ENCODE measurements at regions not wholly inside any gene's neighbourhood (a gene's known extent, or its start where the extent isn't known, plus 50 kb on each side); places are given as distances from the start of the nearest gene placed in this dataset.

GRCh38 chr17:83176623-83177583 is 97.5 kb downstream of the METRNL start:
- TF ChIP-seq MAX (IDR thresholded peaks at IDR 0.05) (no peak), USF1 (IDR thresholded peaks at IDR 0.05) (no peak)

- TF ChIP-seq TAF1 (IDR thresholded peaks at IDR 0.05; ENCODE audit: low read depth) (no peak), TCF12 (IDR thresholded peaks at IDR 0.05; ENCODE audit: low read depth) (no peak), USF1 (IDR thresholded peaks at IDR 0.05) (no peak), FOXM1 (IDR thresholded peaks at IDR 0.05; ENCODE audit: borderline replicate concordance, low read depth) (no peak), RAD21 (IDR thresholded peaks at IDR 0.05; ENCODE audit: low read depth) (no peak)
Observed at GRCh38 chr17:83177611-83178532, 98.5 kb downstream of the METRNL start.

GRCh38 chr17:83178533-83179304 is 99.3 kb downstream of the METRNL start:
- TF ChIP-seq FOXM1 (IDR thresholded peaks at IDR 0.05; ENCODE audit: borderline replicate concordance, low read depth) (no peak), EP300 (IDR thresholded peaks at IDR 0.05; ENCODE audit: borderline replicate concordance) (no peak), ZBTB7A (IDR thresholded peaks at IDR 0.05; ENCODE audit: low read depth) (no peak), CREB1 (IDR thresholded peaks at IDR 0.05; ENCODE audit: low read depth) (no peak), NFIC (IDR thresholded peaks at IDR 0.05) (no peak), TCF12 (IDR thresholded peaks at IDR 0.05; ENCODE audit: low read depth) (no peak), YY1 (IDR thresholded peaks at IDR 0.05; ENCODE audit: low read depth) (no peak), USF1 (IDR thresholded peaks at IDR 0.05) (no peak), TAF1 (IDR thresholded peaks at IDR 0.05; ENCODE audit: low read depth) (no peak), MAX (IDR thresholded peaks at IDR 0.05) (no peak), REST (IDR thresholded peaks at IDR 0.05; ENCODE audit: low read depth) (no peak), CEBPB (IDR thresholded peaks at IDR 0.05) (no peak), RAD21 (IDR thresholded peaks at IDR 0.05; ENCODE audit: low read depth) (no peak), TEAD4 (IDR thresholded peaks at IDR 0.05) (no peak)

GRCh38 chr17:83179374-83179773 is 100.0 kb downstream of the METRNL start:
- TF ChIP-seq EGR1 (IDR thresholded peaks at IDR 0.05) (no peak), EP300 (IDR thresholded peaks at IDR 0.05; ENCODE audit: borderline replicate concordance) (no peak), MAX (IDR thresholded peaks at IDR 0.05) (no peak), FOXM1 (IDR thresholded peaks at IDR 0.05; ENCODE audit: borderline replicate concordance, low read depth) (no peak), RAD21 (IDR thresholded peaks at IDR 0.05; ENCODE audit: low read depth) (no peak), ZBTB7A (IDR thresholded peaks at IDR 0.05; ENCODE audit: low read depth) (no peak), REST (IDR thresholded peaks at IDR 0.05; ENCODE audit: low read depth) (no peak), CREB1 (IDR thresholded peaks at IDR 0.05; ENCODE audit: low read depth) (no peak), USF1 (IDR thresholded peaks at IDR 0.05) (no peak), TCF12 (IDR thresholded peaks at IDR 0.05; ENCODE audit: low read depth) (no peak), NFIC (IDR thresholded peaks at IDR 0.05) (no peak), TEAD4 (IDR thresholded peaks at IDR 0.05) (no peak), TAF1 (IDR thresholded peaks at IDR 0.05; ENCODE audit: low read depth) (no peak), CEBPB (IDR thresholded peaks at IDR 0.05) (no peak), YY1 (IDR thresholded peaks at IDR 0.05; ENCODE audit: low read depth) (no peak)
